HG03175 (cell line): ENCODE measurements at regions not wholly inside any gene's neighbourhood (a gene's known extent, or its start where the extent isn't known, plus 50 kb on each side); places are given as distances from the start of the nearest gene placed in this dataset.
"Not testable (repeated sequence)": the region's sequence is repeated elsewhere in the genome, so short reads cannot be mapped to it uniquely, and the experiment has no call there.

Source experiments
- ATAC-seq: cut with Tn5 transposase; IDR thresholded peaks from one replicate; pipeline ENCODE4 v1.9.1; 2021; ENCODE audit warnings: mild to moderate bottlenecking, moderate library complexity; ENCODE audit not compliant: unreplicated experiment

DNA sequence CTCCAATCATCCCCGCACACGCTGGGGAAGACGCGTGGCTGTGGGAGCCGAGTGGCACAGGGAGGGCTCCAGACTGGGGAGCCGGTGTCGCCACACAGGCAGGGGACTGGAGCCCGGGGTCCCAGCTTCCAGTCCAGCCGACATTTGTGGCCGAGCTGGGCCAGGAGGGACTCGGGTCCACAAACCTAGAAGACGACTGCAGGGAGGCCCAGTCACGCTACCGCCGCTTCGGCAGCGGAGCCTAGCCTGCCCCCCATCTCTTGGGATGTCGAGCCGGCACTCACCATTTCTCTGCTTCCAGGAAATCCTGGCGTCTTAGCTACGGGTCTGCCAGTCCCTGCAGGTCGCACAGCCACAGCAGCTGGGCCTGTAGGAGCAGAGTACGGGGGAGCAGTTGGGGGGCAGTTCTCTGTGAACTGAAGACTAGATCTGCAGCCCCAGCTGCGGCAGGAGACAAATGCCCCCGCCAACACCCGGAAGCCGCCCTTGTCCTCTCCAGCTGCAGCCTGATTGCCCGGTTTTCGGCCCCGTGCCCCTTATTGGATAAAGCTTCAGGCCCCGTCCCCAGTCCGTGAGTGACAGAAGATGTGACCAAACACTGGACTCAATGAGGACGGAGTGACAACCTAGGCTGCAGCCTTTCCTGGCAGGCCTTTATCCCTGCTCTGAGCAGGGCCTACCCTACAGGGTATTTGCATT is 270.7 kb downstream of the ZNF33B start:
- peak; percentile 96 for ATAC-seq

DNA sequence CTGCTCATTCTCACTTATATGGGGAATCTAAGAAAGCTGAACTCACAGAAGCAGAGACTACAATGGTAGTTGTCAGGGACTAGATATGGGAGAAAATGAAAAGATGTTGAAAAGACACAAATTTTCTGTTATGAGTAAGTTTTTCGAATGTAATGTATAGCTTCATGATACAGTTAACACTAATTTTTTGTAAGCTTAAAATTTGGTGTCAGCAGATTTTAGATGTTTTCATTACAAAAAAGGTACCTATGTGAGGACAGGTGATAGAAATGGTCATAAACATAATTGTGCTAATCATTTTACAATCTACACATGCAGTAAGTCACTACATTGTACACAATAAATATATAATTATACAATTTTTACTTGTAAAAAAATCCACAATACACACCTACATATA is 286.6 kb downstream of the ZNF33B start:
- ATAC-seq, result no peak

DNA sequence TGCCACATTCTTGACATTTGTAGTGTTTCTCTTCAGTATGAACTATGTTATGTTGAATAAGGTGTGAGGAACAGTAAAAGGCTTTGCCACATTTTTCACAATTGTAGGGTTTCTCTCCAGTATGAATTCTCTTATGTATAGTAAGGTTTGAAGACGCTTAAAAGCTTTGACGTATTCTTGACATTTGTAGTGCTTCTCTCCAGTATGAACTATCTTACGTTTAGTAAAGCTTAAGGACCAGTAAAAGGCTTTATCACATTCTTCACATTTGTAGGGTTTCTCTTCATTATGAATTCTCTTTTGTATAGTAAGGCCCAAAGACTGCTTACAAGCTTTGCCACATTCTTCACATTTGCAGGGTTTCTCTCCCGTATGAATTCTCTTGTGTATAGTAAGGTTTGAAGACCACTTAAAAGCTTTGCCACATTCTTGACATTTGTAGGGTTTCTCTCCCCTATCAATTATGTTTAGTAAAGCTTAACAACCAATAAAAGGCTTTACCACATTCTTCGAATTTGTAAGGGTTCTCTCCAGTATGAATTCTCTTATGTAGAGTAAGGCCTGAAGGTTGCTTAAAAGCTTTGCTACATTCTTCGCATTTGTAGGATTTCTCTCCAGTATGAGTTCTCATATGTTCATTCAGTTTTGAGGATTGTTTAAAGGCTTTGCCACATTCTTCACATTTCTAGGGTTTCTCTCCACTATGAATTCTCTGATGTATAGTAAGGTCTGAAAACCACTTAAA is 301.6 kb downstream of the ZNF33B start:
- ATAC-seq, result not testable (repeated sequence)

DNA sequence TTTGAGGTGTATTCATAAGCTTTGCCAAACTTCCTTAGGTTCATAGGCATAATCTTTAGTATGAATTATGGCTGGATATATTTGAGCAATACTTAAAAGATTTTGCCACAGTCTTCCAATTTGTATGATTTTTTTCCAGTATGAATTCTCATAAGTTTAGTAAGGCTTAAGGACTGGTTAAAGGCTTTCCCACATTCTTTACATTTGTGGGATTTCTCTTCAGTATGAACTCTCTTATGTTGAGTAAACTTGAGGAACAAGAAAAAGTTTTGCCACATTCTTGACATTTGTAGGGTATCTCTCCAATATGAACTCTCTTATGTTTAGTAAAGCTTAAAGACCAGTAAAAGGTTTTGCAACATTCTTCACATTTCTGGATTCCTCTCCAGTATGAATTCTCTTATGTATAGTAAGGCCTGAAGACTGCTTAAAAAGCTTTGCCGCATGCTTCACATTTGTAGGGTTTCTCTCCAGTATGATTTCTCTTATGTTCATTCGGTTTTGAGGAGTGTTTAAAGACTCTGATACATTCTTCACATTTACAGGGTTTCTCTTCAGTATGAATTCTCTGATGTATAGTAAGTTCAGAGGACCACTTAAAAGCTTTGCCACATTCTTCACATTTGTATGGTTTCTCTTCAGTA is 302.6 kb downstream of the ZNF33B start:
- not testable (repeated sequence) for ATAC-seq

DNA sequence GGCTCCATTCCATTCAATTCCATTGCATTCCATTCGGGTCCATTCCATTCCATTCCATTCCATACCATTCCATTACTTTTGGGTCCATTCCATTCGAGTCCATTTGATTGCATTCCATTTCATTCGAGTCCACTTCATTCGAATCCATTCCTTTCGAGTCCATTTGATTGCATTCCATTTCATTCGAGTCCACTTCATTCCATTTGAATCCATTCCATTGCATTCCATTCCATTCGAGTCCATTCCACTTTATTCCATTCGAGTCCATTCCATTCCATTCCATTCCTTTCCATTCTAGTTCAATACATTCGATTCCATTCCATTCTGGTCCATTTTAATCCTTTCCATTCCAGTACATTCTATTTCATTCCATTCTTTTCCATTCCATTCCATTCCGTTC is 334.0 kb downstream of the ZNF33B start:
- ATAC-seq, result no peak

DNA sequence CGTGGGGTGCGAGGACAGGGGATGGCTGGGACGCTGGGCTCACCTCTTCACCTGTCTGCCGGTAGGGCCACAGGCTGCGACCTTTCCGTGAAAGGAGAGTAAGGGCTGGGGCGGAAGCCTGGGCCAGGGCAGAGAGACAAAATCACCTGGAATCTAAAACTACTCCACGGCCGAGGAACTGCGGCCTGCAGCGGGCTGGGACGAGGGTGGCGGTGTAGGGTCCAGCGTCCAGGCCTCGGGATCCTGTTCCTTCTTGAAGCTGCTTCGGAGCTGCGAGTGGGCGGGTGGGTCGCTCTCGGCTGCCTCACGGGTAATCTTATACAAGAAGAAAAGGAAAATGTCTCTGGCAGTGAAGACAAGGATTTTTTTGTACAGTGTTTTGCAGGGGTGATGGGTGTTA is 356.5 kb downstream of the ZNF33B start:
- not testable (repeated sequence) for ATAC-seq

DNA sequence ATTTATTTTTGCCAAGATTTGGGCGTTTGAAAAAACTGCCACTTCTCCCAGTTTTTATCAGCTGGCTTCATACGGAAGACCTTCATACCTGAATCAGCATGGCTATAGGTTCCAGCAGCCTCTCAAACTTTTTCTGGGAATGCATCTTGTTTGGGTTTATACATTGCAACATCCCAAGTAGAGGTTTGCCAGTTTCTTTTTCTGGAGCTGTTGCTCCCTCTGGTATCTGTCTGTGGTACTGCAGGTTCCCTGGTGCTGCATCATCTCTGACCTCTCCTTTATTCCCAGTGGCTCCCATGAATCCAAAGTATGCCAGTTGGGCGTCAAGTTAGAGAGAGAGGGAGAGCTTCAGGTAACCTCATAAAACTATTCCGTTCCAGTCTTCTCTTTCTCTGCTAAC is 368.6 kb downstream of the ZNF33B start:
- ATAC-seq, result not testable (repeated sequence)

DNA sequence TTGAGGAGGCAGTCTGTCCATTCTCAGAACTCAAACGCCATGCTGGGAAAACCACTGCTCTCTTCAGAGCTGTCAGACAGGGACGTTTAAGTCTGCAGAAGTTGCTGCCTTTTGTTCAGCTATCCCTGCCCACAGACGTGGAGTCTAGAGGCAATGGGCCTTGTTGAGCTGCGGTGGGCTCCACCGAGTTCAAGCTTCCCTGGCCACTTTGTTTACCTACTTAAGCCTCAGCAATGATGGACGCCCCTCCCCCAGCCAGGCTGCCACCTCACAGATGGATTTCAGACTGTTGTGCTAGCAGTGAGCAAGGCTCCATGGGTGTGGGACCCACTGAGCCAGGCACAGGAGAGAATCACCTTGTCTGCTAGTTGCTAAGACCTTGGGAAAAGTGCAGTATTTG is 375.1 kb downstream of the ZNF33B start:
- not testable (repeated sequence) for ATAC-seq

DNA sequence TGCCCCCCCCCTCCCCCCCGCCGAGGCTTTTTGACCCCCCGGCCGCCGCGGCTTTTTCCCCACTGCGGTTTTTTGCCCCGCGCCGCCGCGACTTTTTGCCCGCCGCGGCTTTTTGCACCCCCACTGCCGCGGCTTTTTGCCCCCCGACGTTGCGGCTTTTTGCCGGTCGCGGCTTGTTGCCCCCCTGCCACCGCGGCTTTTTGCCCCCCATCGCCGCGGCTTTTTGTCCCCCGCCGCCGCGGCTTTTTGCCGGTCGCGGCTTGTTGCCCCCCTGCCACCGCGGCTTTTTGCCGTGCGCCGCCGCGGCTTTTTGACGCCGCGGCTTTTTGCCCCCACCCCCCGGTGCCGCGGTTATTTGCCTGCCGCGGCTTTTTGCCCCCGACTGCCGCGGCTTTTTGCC is 395.4 kb downstream of the ZNF33B start:
- not testable (repeated sequence) for ATAC-seq

DNA sequence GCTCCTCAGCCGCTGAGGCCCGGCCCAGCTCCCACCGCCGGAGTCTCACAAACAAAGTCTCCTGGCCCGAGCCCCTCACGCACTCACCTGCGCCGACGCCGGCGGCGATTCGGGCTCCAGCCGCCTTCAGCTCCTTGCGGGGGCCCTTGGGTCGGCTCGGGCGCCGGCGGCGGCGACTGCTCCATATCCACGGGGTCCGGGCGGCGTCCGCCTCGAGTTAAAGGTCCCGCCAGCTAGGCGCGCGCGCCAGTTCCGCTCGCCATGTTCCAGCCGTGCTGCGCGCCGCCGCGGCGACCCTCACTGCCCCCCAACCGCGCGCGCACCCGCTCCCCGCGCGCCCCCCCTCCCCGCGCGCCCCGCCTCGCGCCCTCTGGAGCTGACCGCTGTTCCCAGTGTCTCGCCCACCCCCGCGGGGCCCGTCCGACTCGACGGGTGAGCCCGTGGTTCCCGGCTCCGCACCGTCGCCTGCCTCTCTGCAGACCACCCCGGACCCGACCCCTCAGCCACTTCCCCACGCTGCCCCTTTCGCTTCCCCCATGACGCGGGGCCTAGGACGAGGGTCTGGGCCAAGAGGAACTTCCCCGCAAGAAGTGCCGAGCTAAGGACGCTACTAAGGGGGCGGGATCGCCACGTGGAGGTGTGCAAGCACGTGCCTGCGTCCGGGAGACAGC is 396.1 kb downstream of the ZNF33B start:
- no peak for ATAC-seq

DNA sequence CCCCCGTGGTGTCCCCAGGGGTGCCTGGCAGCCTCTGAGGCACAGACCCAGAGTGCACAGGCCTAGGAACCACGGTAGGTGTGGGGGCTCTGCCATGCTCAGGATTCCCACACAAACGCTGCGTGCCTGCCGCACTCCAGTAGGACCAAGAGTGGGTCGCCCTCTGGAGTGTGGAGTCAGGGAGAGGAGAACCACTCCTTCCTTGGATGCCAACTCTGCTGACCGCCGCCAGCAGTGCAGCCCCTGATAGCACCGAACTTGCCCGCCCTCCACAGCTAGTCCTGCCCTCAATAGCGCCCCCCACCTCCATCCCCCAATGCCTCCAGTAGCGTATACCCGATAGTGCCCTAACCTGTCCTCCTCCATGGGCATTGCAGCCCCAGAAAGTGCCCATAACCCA is 402.0 kb downstream of the ZNF33B start:
- not testable (repeated sequence) for ATAC-seq

DNA sequence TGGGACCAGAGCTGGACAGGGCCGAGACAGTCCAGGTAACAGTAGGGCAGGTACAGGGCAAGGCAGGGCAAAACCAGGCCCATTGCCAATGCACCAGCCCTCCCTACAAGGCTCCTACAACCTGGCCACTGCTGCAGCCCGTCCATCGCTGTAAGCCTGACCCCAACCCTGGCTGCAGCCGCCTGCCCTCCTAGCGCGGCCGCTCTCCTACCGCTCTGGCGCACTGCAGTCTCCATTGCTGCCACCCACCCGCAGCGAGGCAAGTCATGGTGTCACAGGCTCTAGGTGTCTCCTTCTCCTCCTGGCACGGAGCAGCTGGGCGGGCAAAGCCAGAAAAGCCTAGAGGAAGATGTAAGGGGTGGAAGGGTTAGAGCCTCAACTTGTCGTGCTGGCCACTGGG is 402.6 kb downstream of the ZNF33B start:
- ATAC-seq, result not testable (repeated sequence)

DNA sequence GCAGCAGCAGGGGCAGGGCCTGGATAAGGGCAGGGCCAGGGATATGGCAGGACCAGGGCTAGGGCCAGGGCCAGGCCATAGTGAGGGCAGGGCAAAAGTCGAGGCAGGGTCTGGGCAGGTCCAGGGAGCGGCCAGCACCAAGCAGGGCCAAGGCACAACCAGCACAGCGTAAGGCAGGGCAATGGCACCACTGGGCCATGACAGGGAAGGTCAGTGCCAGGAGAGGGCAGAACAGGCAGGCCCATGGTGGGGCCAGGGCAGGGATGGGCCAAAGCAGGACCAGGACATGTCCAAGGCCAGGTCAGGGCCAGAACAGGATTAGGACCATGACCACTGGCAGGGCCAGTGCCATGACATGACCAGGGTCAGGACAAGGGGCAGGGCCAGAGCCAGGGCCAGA is 403.1 kb downstream of the ZNF33B start:
- ATAC-seq, result not testable (repeated sequence)

DNA sequence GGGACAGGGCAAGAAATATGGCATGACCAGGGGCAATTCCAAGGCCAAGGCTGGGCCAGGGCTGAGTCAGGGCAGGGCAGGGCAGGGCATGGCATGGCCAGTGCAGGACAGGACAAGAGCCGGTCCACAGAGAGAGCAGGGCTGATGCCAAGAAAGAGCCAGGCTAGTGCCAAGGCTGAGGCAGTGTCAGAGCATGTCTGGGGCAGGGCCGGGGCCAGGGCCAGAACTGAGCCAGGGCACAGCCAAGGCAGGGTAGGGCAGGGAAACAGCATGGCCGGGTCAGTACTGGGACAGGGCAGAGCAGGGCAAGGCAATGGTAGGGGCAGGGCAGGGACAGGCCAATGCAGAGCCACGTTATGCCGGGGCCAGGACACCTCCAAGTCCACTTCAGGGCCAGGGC is 403.9 kb downstream of the ZNF33B start:
- ATAC-seq, result not testable (repeated sequence)

DNA sequence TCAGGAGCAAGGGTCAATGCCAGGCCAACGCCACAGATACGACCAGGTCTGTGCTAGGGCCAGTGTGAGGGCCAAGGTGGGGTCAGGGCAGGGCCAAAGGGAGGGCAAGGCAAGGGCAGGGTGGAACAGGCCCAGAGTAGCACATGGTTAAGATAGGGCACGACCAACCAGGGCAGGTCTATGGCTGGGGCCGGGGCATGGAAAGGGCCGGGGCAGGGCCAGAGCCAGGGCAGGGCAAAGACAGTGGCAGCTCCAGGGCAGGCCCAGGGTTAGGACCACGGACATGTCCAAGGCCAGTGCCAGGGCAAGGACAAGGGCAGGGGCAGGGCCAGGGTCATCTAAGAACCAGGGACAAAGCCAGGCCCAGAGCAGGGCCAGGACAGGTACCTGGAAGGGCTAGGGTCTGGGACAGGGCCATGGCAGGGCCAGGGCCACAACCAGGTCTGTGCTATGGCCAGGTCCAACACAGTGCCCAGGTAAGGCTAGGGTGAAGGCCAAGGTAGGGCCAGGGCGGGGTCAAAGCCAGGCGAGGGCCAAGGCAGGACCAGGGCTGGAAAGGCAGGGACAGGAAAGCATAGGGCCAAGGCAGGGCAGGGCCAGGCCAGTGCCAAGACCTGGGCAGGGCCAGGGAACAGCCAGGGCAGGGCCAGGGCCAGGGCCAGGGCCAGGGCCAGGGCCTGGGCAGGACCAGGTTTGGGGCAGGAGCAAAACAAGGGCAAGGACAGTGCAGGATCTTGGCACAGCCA is 404.7 kb downstream of the ZNF33B start:
- not testable (repeated sequence) for ATAC-seq

DNA sequence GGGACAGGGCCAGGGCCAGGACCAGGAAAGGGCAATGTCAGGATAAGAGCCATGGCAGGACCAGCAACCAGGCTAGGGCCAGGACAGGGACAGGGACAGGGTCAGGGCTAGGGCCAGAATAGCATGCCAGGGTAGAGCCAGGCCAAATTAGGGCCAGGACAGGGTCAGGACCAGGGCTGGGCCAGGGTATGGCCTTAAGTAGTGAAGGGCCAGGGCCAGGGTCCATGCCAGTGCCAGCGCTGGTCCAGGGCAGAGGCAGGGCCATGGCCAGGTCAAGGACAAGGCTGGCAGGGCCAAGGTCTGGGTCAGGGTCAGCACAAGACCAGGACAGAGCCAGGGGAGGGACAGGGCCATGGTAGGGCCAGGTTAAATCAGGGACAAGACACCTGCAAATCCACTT is 405.4 kb downstream of the ZNF33B start:
- not testable (repeated sequence) for ATAC-seq

DNA sequence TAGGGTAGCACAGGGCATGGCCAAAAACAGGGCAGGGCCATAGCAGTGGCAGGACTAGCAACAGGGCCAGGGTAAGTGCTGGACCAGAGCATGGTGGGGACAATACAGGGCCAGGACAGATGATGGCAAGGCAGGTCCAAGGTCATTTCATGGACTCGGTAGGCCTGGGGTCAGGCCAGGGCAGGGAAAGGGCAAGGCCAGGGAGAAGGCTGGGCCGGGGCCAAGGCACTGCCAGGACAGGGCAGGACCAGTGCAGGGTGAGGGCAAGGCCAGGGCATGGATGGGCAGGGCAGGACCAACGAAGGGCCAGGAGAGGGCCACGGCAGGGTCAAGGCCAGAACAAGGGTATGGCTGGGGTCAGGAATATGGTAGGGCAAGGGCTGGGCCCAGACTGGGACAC is 407.6 kb downstream of the ZNF33B start:
- not testable (repeated sequence) for ATAC-seq

DNA sequence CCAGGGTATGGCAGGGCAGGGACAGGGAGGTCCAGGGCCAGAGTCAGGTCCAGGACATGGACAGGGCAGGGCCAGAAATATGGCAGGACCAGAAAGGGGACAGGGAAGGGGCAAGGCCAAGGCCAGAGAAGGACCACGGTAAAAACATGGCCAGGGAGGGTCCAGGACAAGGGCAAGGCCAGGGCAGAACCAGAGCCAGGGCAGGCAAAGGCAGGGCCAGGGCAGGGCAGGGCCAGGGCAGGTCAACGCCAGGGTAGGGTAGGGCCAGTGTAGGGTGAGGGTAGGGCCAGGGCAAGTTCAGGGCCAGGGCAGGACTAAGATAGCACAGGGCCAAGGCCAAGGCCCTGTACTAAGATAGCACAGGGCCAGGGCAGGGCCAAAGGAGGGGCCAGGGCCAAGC is 408.3 kb downstream of the ZNF33B start:
- not testable (repeated sequence) for ATAC-seq

DNA sequence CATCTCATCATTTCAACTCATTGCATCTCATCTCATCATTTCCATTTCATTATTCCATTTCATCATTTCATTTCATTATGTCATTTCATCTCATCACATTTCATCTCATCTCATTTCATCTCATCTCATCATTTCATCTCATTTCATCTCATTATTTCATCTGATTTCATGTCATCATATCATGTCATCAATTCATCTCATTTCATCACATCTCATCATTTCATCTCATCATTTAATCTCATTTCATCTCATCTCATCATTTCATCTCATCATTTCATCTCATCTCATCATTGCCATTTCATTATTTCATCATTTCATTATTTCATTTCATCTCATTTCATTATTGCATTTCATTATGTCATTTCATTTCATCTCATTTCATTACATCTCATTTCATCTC is 410.5 kb downstream of the ZNF33B start:
- not testable (repeated sequence) for ATAC-seq

DNA sequence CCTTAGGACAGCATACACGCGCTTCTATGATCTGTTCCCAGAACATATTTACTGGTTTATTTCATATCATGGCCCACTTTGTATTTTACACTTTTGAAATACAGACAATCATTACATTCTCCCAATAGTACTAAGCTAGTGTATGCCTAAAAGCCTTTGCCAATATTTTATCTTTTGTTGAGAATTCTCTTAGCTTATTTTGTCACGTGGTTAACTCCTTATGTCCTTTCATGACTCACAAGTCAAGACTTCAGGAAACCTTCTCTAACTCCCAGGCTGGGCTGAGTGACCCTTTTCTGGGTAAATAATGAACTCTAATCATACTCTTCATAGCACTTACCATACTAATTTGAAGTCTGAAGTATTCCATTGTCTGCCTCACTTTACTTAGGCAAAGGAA is 444.8 kb downstream of the ZNF33B start:
- not testable (repeated sequence) for ATAC-seq

DNA sequence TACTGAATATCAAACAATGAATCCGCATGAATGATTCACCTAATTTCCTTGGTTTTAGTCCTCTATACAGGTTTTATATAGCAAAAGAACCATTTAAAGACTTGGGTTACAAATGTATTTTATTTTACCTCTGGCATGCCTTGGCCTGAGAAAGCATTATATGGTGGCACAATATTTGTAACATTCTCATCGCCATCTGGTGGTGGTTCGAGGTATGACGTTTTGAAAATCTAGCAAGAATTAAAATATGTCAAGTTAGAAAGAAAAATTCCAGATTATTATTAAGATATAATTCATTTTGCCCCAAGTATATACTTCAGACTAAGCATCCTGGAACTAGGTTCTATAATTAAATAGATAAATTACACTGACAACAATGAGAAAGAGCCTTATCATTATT is 445.9 kb downstream of the ZNF33B start:
- ATAC-seq, result not testable (repeated sequence)
